GM21723 (cell line): ENCODE measurements at regions not wholly inside any gene's neighbourhood (a gene's known extent, or its start where the extent isn't known, plus 50 kb on each side); places are given as distances from the start of the nearest gene placed in this dataset.

Experiments used
- ATAC-seq: cut with Tn5 transposase; IDR thresholded peaks from one replicate; pipeline ENCODE4 v1.9.1; 2021; ENCODE audit warnings: mild to moderate bottlenecking, moderate library complexity; ENCODE audit not compliant: unreplicated experiment

DNA sequence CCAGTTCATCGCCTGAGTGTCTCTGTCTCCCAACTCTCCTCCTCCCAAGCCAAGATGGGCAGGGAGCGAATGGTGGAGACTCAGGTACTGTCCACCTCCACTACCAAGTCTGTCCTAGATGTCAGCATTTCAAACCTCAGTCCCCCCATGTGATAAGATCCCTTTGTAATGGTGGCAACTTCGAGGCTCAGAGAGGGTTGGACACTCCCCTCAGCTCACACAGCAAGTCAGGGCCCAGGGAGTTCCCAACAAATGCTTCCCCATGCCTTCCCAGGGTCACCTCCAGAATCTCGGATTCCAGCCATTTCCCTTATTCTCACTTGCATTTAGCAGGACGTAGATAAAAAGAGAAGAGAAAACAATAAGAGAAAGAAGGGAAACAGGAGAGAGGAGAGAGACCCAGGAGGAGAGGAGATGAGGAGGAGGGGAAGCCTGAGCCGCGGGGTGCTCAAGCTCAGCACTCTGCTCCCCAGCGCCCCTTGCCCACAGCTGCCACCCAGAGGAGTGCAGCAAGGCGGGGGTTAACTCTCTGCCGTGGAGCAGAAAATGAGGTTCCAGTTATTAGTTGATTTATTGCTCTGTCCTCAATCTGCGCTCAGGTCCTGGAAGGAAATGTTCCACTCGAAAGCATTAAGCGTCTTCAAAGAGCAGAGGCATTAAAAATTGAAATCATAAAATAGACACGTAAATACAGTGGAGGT lies 84.1 kb upstream of the LINGO1 start:
- no peak for ATAC-seq

DNA sequence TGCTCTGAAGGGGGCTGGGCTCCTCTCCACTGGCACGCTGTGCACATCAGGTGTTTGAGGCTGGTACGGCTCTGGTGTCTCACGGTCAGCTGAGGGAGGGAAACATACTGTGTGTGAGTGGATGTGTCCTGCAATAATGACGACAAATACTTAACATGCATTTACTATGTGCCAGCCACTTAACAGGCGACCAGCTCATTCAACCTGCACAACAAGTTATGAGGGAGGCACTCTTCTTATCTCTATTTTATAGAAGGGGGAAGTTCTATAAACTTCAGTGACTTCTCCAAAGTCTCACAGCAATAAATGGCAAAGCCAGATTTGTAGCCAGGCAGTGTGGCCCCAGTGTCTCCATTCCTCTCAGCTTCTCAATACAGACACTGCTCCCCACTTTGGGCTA lies 83.1 kb upstream of the LINGO1 start:
- ATAC-seq = no peak

- ATAC-seq = no peak
These were observed 82.3 kb upstream of the LINGO1 start for GRCh38 chr15:77715051-77715450.

GRCh38 chr15:77714555-77714954 lies 81.8 kb upstream of the LINGO1 start:
- ATAC-seq = no peak

GRCh38 chr15:77714023-77714422 lies 81.3 kb upstream of the LINGO1 start:
- no peak for ATAC-seq

GRCh38 chr15:77713281-77713680 lies 80.6 kb upstream of the LINGO1 start:
- no peak for ATAC-seq

DNA sequence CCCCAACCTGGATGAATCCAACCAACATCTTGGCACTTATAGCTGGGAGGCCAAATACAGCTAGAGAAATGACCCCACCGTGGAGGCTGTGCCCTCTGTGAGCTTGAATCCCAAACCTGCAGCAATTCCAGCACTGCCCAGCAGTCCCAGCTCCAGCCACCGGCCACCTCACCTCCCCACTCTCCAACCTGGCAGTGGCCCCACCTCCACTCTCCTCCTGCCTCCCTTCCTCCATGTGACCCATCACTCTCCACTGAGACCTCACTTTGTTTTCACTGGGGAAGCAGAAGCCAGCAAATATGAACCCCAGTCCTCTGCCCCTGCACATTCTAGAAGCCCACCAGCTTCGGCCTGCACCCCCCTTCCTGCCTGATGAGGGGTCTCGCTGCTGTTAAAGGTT lies 79.7 kb upstream of the LINGO1 start:
- ATAC-seq = no peak

GRCh38 chr15:77710637-77711036 lies 77.9 kb upstream of the LINGO1 start:
- ATAC-seq = no peak

GRCh38 chr15:77710206-77710605 lies 77.5 kb upstream of the LINGO1 start:
- ATAC-seq = no peak

- ATAC-seq = no peak
These were observed 76.6 kb upstream of the LINGO1 start for GRCh38 chr15:77709135-77709886.

- no peak for ATAC-seq
These were observed 74.0 kb upstream of the LINGO1 start for GRCh38 chr15:77706482-77707244.

- ATAC-seq = no peak
These were observed 69.7 kb upstream of the LINGO1 start for GRCh38 chr15:77702211-77702957.

GRCh38 chr15:77698481-77698880 lies 65.8 kb upstream of the LINGO1 start:
- no peak for ATAC-seq

DNA sequence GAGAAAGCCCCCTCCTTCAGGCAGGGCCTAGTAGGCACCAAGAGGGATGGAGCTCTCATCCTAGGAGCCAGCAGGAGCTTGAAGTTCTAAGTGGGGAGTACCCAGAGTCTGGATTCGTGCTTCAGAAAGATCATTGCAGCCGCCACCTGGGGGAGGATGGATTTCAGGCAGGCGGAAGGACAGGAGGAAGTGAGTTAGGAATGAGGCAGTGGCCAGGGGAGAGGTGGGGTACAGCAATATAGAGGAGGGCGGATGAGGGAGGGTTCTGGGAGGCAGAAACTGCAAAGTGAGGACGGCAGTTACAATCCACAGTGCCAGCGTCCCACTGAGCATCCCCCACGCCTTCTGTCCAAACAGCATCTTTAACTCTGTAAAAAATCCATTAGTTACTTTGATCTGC lies 65.2 kb upstream of the LINGO1 start:
- no peak for ATAC-seq

GRCh38 chr15:77696871-77697270 lies 64.2 kb upstream of the LINGO1 start:
- no peak for ATAC-seq

GRCh38 chr15:77695961-77696582 lies 63.4 kb upstream of the LINGO1 start:
- ATAC-seq = no peak

DNA sequence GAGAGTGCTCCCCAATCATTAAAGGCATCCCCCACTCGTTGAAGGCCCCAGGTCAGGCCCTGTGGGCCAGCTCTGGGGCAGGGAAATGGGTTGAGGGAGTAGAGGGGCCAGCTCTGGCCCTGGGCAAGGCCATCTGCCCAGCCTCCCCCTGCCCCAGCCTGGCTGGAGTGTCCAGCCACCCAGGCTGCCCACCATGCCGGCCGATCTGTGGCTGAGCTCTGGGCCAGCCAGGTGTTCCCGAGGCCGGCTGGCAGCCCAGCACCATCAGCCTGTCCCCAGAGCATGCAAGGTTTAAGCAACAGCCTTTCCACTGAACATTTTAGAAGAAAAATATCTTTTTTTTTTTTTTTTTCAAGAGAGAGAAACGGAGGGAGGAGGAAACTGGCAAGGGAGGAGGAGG lies 62.8 kb upstream of the LINGO1 start:
- no peak for ATAC-seq

DNA sequence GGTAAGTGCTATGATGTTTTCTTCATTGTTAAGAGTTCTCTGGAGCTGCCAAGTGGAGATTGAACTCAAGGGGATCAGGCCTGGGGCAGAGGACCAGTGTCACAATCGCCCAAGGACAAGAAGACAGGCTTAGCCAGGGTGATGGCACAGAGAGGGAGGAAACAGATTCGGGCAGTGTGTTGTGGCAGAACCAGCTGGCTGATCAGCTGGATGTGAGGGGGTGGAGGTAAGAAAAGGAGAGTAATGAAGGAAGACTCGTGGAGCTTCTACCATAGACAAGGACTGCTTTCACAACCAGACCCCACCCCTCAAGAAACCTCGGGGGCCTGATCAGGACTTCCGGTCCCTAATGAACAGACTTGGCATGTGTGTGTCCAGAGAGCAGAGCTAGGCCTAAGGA lies 60.9 kb upstream of the LINGO1 start:
- ATAC-seq = no peak

- ATAC-seq = no peak
These were observed 59.9 kb upstream of the LINGO1 start for GRCh38 chr15:77692614-77693013.

- no peak for ATAC-seq
These were observed 58.9 kb upstream of the LINGO1 start for GRCh38 chr15:77691607-77692006.

GRCh38 chr15:77689821-77690220 lies 57.1 kb upstream of the LINGO1 start:
- ATAC-seq = no peak
